GM12891 (cell line): ENCODE measurements at regions not wholly inside any gene's neighbourhood (a gene's known extent, or its start where the extent isn't known, plus 50 kb on each side); places are given as distances from the start of the nearest gene placed in this dataset.

ENCODE experiments used
- PAX5 ChIP-seq: IDR thresholded peaks from 2 replicates; pipeline ENCODE4 v1.6.1; 2011; ENCODE audit warnings: low read length, moderate library complexity, mild to moderate bottlenecking; ENCODE audit not compliant: insufficient read depth, severe bottlenecking
- POLR2A ChIP-seq: IDR thresholded peaks from 2 replicates; pipeline ENCODE4 v1.6.1; 2011; ENCODE audit warnings: low read depth, low read length, control low read depth
- POLR2AphosphoS5 ChIP-seq: IDR thresholded peaks from 2 replicates; pipeline ENCODE4 v1.6.1; 2011; ENCODE audit warnings: low read depth, low read length, control low read depth
- SPI1 ChIP-seq: IDR thresholded peaks from 2 replicates; pipeline ENCODE4 v1.6.1; 2011; ENCODE audit warnings: low read depth, low read length, control low read depth
- TAF1 ChIP-seq: IDR thresholded peaks from 2 replicates; pipeline ENCODE4 v1.6.1; 2011; ENCODE audit warnings: low read depth, low read length, control low read depth

DNA sequence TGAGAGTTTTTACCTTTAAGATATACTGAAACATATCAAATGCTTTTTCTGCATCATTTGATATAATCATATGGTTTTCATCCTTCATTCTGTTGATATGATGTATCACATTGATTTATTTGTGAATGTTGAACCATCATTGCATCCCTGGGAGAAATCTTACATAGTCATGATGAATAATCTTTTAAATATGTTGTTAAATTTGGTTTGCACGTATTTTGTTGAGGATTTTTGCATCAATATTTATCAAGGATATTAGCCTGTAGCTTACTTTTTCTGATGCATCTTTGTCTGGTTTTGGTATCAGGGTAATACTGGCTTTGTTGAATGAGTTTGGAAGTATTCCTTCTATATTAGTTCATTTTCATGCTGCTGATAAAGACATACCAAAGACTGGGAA, 541.4 kb downstream of the TLL1 start:
- no peak for TF ChIP-seq SPI1
- no peak for TF ChIP-seq POLR2A
- no peak for TF ChIP-seq POLR2AphosphoS5
- no peak for TF ChIP-seq TAF1
- no peak for TF ChIP-seq PAX5
